ENCODE measurements at regions not wholly inside any gene's neighbourhood (a gene's known extent, or its start where the extent isn't known, plus 50 kb on each side); places are given as distances from the start of the nearest gene placed in this dataset.

GRCh38 chr9:73053543-73053942, 98.1 kb upstream of the ANXA1 start:
- TF ChIP-seq NFIC (IDR thresholded peaks at IDR 0.05): no peak
- TF ChIP-seq CEBPB (tag; IDR thresholded peaks at IDR 0.05): no peak
